ELF-1 (cell line): ENCODE measurements at regions not wholly inside any gene's neighbourhood (a gene's known extent, or its start where the extent isn't known, plus 50 kb on each side); places are given as distances from the start of the nearest gene placed in this dataset.
"Not testable (repeated sequence)": the region's sequence is repeated elsewhere in the genome, so short reads cannot be mapped to it uniquely, and the experiment has no call there.

Experiments used
- DNase-seq: peaks from one replicate; pipeline ENCODE4 v3.0.0-alpha.2; 2016; ENCODE audit warnings: low read depth, low spot score

DNA sequence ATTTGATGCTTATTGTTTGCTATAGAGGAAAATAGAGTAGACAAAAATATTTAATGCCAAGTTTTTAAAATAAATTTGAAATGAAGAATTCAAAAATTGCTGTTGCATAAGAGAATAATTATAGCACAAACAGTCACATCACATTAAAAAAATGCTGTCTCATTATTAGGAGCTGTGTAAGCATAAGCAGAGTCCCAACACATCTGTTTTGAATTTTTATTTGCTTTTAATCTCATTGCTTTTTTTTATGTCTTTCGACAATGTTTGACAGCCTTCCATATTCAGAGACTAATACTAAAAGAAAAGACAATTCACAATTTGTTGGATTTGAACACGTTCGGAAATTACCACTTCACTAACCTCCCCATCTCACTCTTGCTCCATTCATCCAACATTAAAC, 143.5 kb downstream of the TFPI2 start:
- DNase-seq: no peak

DNA sequence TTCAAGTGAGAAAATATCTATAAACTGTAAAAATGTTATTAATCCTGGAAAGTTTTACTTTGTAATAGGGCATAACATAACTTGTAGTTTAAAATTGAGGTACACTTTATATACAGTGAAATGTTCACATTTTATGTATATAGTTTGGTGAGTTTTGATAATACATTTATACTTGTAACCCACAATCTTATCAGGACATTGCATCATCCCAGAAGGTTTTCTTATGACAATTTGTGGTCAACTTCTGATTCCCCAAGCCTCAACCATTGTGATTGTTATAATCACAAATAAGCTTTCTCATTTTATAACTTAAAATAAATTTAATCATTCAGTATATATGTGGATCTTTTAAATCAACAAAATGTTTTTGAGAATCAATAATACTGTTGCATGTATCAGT, 151.1 kb downstream of the TFPI2 start:
- DNase-seq: no peak

GRCh38 chr7:93737953-93738352, 152.6 kb downstream of the TFPI2 start:
- DNase-seq: no peak

GRCh38 chr7:93736668-93737369, 153.7 kb downstream of the TFPI2 start:
- no peak for DNase-seq

- DNase-seq: no peak
These were observed 153.8 kb upstream of the CALCR start for GRCh38 chr7:93728292-93728691.

- no peak for DNase-seq
These were observed 151.4 kb upstream of the CALCR start for GRCh38 chr7:93725954-93726353.

- DNase-seq: peak; percentile 5
These were observed 149.1 kb upstream of the CALCR start for GRCh38 chr7:93723424-93724124.

DNA sequence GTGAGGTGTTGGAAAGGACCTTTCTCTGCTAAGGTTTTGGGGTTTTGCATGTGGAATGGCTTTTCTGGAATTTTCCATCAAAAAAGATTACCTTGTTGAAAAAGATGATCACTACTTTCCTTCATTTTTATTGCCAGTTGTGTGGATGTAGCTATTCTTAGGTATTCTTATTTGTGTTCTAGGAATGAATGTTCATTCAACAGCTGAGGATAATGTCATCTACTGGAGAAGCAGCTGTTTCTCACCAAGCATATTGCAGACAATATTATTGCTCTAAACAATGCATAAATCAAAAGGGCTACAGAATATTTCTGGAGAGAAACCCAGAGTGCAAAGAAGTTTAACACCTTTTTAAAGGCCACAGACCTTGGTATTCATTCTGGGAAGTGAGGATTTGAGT, 145.6 kb upstream of the CALCR start:
- DNase-seq: no peak

GRCh38 chr7:93719546-93719945, 145.0 kb upstream of the CALCR start:
- DNase-seq: peak; percentile 3

GRCh38 chr7:93717217-93717900, 142.8 kb upstream of the CALCR start:
- DNase-seq: no peak

DNA sequence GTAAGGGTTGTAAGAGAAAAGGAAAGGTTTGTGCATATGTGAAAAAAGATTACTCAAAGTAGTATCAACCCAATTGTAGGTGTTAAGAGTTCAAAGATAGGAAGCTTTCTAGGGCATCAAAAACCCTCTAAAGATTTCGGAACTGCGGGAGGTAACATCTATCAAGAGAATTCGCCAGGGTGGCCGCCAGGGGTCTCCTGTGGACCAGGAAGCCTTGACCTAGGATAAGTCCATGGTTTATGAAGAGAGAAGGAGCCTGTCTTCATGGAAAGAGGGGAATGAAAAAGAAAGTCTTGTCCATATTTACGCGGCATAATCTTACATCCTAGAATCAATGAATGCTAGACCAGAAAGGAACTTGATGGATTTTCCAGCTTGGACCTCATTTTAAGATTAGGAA, 140.7 kb upstream of the CALCR start:
- DNase-seq: peak; percentile 41

DNA sequence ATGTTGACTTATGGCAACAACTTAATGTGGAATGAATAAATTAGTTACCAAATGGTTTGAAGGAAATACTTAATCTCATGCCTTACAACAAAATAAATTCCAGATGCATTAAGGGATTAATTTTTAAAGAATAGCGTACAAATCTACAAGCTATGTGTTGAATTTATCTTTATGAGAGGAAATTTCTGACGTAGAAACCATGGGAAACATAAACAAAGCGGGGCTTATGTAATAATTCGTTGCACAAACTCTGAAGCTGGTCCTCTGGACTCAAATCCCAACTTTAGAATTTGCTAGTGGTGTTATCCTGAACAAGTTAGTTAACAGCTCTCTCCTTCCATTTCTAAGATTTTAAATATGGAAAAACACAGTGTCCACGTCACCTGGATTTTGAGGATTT, 137.4 kb upstream of the CALCR start:
- DNase-seq: no peak

DNA sequence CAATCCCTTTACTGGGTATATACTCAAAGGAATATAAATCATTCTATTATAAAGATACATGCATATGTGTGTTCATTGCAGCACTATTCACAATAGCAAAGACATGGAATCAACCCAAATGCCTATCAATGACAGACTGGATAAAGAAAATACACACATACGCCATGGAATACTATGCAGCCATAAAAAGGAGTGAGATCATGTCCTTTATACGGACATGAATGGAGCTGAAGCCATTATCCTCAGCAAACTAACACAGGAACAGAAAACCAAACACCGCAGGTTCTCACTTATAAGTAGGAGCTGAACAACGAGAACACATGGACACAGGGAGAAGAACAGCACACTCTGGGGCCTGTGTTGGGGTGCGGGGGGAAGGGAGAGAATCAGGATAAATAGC, 133.7 kb upstream of the CALCR start:
- not testable (repeated sequence) for DNase-seq

DNA sequence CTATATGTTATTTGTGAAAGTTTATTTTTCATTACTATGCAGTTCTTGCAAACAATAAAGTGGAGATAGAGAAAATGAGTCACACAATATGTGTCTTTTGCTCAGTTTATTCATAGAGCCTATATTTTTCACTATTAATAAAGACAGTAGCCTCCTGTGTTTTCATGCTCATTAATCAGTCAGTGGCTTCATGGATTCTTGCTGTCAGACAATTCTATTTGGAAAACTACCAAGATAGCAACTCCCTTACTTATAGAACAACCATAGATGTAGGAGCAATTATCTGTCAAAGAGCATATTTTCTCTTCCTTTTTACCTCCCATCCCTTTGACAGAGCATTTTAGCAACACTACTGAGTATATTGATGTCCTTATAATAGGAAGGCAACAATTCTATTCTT, 132.7 kb upstream of the CALCR start:
- DNase-seq: no peak

DNA sequence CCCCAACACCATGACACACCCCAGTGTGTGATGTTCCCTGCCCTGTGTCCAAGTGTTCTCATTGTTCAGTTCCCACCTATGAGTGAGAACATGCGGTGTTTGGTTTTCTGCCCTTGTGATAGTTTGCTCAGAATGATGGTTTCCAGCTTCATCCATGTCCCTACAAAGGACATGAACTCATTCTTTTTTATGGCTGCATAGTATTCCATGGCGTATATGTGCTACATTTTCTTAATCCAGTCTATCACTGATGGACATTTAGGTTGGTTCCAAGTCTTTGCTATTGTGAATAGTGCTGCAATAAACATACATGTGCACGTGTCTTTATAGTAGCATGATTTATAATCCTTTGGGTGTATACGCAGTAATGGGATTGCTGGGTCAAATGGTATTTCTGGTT, 131.6 kb upstream of the CALCR start:
- DNase-seq: not testable (repeated sequence)

GRCh38 chr7:93704217-93704616, 129.7 kb upstream of the CALCR start:
- no peak for DNase-seq

GRCh38 chr7:93697901-93698300, 123.4 kb upstream of the CALCR start:
- DNase-seq: no peak

DNA sequence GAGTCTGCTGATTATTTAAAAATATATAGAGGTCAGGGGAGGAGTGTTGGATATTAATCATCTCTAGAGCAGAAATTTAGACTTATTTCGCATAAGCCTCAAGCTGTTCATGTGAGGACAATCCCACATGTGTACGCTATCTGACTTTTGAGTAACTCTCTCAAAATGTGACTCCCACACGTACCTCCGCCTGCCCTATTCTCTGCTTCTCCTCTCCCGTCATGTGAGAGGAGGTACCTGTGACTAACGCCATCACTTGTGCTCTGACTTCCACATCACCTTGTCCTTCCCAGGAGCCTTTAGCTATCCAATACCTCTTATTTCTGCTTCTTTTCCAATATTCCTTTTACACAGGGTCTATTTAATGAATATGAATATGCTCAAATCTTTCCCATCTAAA, 119.3 kb upstream of the CALCR start:
- DNase-seq: no peak

- DNase-seq: no peak
These were observed 115.5 kb upstream of the CALCR start for GRCh38 chr7:93690021-93690420.

DNA sequence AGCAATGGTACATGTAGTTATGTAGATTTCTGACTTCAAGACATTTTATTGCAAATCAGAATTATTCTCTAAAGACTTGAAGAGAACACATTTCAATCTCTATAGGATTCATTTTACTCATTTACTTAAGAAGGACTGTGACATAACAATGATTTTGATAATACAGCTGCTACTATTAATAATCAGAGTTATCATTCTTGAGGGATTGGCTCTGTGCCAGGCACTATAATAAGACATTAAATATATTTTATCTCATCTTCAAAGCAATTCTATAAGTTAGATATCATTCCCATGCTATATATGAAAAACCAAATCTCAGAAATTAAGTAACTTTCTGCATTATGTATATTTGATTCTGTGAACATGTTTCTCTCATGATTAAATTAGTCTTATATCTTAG, 103.7 kb upstream of the CALCR start:
- no peak for DNase-seq

DNA sequence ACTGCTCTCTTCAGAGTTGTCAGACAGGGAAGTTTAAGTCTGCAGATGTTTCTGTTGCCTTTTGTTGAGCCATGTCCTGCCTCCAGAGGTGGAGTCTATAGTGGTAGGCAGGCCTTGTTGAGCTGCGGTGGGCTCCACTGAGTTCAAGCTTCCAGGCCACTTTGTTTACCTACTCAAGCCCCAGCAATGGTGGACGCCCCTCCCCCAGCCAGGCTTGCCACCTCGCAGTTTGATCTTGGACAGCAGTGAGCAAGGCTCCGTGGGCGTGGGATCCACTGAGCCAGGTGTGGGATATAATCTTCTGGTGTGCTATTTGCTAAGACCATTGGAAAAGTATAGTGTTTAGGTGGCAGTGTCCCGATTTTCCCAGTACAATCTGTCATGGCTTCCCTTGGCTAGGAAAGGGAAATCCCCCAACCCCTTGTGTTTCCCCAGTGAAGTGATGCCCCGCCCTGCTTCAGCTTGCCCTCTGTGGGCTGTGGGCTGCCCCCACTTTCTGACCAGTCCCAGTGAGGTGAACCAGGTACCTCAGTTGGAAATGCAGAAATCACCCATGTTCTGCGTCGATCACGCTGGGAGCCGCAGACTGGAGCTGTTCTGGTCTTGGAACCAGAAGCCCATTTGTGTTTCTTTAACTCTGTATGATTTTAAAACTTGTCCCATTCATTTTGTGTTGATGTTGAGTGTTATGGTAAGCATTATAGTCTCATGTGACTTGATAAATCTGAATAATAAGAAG, 89.2 kb upstream of the CALCR start:
- DNase-seq: no peak

DNA sequence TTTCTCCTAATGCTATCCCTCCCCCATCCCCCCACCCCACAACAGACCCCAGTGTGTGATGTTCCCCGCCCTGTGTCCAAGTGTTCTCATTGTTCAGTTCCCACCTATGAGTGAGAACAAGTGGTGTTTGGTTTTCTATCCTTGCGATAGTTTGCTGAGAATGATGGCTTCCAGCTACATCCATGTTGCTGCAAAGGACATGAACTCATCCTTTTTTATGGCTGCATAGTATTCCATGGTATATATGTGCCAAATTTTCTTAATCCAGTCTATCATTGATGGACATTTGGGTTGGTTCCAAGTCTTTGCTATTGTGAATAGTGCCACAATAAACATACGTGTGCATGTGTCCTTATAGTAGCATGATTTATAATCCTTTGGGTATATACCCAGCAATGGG, 83.6 kb upstream of the CALCR start:
- not testable (repeated sequence) for DNase-seq
